ENCODE measurements at regions not wholly inside any gene's neighbourhood (a gene's known extent, or its start where the extent isn't known, plus 50 kb on each side); places are given as distances from the start of the nearest gene placed in this dataset.

DNA sequence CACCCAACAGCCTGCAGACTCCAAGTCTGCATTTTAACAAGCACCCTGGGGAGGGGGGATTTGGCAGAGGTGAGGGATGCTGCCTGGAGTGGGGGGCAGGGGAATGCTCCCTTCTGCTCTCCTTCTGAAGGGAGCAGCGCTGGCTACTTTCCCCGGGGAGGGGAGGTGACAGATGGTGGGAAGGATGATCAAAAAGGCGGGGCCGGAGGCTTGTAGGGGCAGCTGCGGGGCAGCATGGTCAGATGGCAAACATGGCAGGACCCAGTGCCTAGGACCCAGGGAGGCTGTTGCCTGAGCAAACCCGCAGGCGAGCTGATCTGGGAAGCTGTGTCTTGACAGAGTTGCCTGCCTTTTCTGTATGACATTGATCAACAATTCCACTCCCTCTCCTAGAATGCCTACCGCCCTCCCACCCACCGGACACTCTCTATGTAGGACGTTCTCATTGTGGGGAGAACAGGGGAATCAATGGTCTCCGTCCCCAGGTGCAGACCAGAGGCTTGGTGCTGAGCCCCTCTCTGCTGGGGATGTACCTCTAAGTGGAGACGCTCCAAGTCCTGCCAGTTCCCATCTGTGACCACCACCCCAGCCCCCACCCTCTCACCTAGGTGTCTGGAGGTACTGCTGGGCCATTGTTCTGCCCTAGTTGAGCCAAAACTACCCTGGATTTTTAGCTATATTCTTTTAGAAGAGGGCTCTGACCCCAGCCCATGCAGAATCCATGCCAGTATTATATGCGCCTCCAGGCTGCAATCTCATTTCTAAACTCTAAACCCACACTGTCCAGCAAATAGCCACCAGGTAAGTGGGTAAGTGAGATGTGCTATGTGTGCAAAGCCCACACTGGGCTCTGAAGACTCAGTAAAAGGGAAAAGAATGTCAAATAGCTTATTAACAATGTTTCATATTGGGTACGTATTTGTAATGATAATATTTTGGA is 89.7 kb upstream of the SEC11C start:
- TF ChIP-seq POLR2A (IDR thresholded peaks at IDR 0.05) = no peak
- TF ChIP-seq, protein P1, sequence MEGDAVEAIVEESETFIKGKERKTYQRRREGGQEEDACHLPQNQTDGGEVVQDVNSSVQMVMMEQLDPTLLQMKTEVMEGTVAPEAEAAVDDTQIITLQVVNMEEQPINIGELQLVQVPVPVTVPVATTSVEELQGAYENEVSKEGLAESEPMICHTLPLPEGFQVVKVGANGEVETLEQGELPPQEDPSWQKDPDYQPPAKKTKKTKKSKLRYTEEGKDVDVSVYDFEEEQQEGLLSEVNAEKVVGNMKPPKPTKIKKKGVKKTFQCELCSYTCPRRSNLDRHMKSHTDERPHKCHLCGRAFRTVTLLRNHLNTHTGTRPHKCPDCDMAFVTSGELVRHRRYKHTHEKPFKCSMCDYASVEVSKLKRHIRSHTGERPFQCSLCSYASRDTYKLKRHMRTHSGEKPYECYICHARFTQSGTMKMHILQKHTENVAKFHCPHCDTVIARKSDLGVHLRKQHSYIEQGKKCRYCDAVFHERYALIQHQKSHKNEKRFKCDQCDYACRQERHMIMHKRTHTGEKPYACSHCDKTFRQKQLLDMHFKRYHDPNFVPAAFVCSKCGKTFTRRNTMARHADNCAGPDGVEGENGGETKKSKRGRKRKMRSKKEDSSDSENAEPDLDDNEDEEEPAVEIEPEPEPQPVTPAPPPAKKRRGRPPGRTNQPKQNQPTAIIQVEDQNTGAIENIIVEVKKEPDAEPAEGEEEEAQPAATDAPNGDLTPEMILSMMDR (IDR thresholded peaks at IDR 0.05) = no peak
- no peaks in the 10 kb centered on the region for H3K27me3 ChIP-seq
- DNase-seq = no peak
- no peak overlapping the region for H3K4me3 ChIP-seq
- H3K27ac ChIP-seq = no peak overlapping the region
- H3K36me3 ChIP-seq = no peaks in the 10 kb centered on the region
- H3K9me3 ChIP-seq = no peaks in the 10 kb centered on the region
- H3K4me1 ChIP-seq = no peaks in the 10 kb centered on the region
- intact Hi-C loops (cut with DNase I; ENCODE audit: low total_unique reads) = no loop called here

DNA sequence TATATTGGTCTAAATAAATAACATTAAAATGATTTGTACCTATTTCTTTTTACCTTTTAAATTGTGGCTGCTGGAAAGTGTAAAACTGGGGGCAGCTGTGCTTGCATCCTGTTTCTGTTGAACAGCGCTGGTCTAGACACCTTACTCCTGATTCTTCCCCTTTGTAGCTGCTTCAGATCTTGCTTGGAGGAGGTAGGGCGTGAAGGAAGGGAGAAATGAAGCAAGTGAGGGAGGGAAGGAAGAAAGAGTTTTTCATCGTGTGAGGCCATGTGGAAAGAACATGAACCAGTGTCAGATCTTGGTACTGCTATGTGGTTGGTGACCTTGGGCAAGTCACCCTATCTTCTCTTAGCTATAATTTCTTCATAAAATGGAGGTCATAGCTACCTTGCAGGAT is 89.0 kb upstream of the SEC11C start:
- Histone ChIP-seq H3K27me3 (no peaks in the 10 kb centered on the region), H3K4me3 (no peak overlapping the region), H3K4me1 (no peaks in the 10 kb centered on the region), H3K36me3 (no peaks in the 10 kb centered on the region), H3K27ac (no peak overlapping the region), H3K9me3 (no peaks in the 10 kb centered on the region)
- TF ChIP-seq, protein P1 (IDR thresholded peaks at IDR 0.05) = no peak
- no peak for TF ChIP-seq POLR2A (IDR thresholded peaks at IDR 0.05)
- no peak for DNase-seq
- intact Hi-C loops (cut with DNase I; ENCODE audit: low total_unique reads) = no loop called here

DNA sequence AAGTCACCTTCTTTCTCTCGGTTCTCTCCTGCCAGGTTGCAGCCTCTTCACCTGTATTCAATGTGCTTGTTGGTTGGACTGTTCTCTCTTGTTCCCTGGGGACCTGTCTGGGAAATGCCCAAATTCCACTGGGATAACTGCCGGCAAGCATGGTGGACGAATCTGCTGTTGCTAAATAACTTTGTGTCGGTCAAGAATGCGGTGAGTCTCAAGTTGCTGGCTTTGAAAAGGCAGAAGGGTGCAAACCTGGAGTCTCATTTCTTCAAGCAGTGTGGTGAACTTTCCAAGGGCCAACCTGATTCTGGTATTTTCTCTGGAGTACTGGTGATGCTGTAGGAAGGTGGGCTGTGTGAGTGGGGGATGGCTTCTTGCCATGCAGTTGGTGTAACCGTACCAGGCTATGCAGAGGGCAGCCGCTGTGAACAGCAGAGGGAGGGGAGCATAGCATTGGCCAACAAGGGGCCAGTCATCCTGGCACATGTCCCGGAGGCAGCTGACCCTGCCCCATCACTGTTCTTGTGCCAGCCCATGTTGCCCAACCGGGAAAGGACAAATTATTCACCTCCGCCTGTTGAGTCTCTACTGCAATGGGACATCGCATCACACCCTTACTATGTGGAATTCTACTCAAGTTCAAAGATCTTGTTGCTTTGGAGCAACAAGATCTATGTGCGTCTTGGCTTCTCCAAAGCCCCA is 88.1 kb upstream of the SEC11C start:
- intact Hi-C loops (cut with DNase I; ENCODE audit: low total_unique reads) = no loop called here
- no peaks in the 10 kb centered on the region for H3K4me1 ChIP-seq
- H3K36me3 ChIP-seq = no peaks in the 10 kb centered on the region
- H3K4me3 ChIP-seq = no peak overlapping the region
- no peak overlapping the region for H3K27ac ChIP-seq
- H3K9me3 ChIP-seq = no peaks in the 10 kb centered on the region
- TF ChIP-seq, protein P1 (IDR thresholded peaks at IDR 0.05) = no peak
- TF ChIP-seq POLR2A (IDR thresholded peaks at IDR 0.05) = no peak
- DNase-seq = no peak
- H3K27me3 ChIP-seq = no peaks in the 10 kb centered on the region

- no peak overlapping the region for H3K27ac ChIP-seq
- H3K4me1 ChIP-seq = no peaks in the 10 kb centered on the region
- no peaks in the 10 kb centered on the region for H3K27me3 ChIP-seq
- H3K4me3 ChIP-seq = no peak overlapping the region
- TF ChIP-seq, protein P1 (IDR thresholded peaks at IDR 0.05) = no peak
- TF ChIP-seq POLR2A (IDR thresholded peaks at IDR 0.05) = no peak
- intact Hi-C loops (cut with DNase I; ENCODE audit: low total_unique reads) = no loop called here
- H3K9me3 ChIP-seq = no peaks in the 10 kb centered on the region
- no peaks in the 10 kb centered on the region for H3K36me3 ChIP-seq
- no peak for DNase-seq
These were observed 86.5 kb upstream of the SEC11C start for GRCh38 chr18:59052965-59053820.

All from uterus (tissue), 3 donors.